Colonic mucosa (tissue), 4 donors: ENCODE measurements at regions not wholly inside any gene's neighbourhood (a gene's known extent, or its start where the extent isn't known, plus 50 kb on each side); places are given as distances from the start of the nearest gene placed in this dataset.

Source experiments
- DNase-seq: peaks from one replicate; pipeline ENCODE4 v3.0.0-alpha.2; 2020
- H3K27ac ChIP-seq: fragments of 200-600 bp; one replicate; pipeline ENCODE4 v1.8.0; 2021
- H3K27me3 ChIP-seq: fragments of 200-600 bp; one replicate; pipeline ENCODE4 v1.8.0; 2021
- H3K36me3 ChIP-seq: fragments of 200-600 bp; one replicate; pipeline ENCODE4 v1.8.0; 2021
- H3K4me1 ChIP-seq: fragments of 200-600 bp; one replicate; pipeline ENCODE4 v1.8.0; 2021; ENCODE audit warnings: mild to moderate bottlenecking
- H3K4me3 ChIP-seq: fragments of 200-600 bp; one replicate; pipeline ENCODE4 v1.8.0; 2021
- H3K9ac ChIP-seq, 2 donors: one replicate each; pipeline ENCODE4 v1.7.0; 2013; ENCODE audit warnings: control low read depth in 2 of 2, low read depth in 2 of 2, low read length in 2 of 2
- H3K9me3 ChIP-seq: fragments of 200-600 bp; one replicate; pipeline ENCODE4 v1.8.0; 2021
- intact Hi-C: fragments of 100-400 bp; cut with DNase I; formaldehyde crosslinking; loops from one replicate; pipeline ENCODE4 v1.14.1; 2022
- TF ChIP-seq, protein P1 (sequence below): fragments of 200-600 bp; IDR thresholded peaks from one replicate; pipeline ENCODE4 v1.8.0; 2022; ENCODE audit warnings: antibody characterized with exemption, mild to moderate bottlenecking
- donor health status: healthy.
- donor health status: DM: no; HTN: no; CAD: no.
- donor health status: DM: no; HTN: no; CAD: no.

DNA sequence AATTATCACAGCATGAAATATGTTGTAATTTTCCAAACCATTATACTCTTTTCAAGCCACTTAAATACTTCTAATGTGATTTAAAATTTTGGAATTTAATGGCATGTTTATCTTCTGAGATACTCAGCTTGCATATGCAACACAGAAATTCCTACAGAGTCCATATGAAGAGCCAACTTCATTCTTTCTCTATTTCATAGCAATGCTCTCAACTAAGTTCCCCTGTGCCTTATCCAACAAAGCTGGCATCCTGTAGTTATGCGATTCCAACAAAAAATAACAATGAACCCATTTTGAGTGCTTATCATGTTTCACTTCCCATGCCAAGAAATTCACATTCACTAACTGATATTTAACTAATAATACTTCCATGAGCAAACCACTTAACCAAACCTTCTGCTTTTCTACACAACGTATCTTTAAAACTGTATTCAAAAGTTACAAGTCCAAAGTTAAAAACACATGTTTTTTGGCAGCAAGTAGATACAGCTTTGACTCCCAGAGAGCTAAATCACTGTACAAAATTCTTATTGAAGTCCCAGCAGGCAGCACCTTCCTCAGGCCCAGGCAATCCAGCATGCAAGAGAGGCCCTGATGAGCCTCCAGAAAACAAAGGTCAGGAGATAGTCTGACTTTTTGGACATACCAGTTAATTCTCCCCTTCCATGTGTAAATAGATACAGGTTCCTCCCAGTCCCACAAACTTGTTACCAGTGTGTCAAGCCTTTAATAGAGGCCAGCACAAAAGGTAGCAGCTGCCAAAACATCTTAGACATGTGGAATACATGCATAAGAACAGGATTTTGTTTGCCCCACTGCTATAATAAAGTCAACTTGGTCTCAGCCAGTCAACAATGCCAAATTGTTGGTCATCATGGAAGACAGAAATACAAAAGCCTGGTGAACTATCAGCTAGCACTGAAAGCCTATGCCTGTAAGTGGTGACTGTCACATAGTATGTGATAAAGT is 113.1 kb upstream of the WDR75 start:
- TF ChIP-seq, protein P1, sequence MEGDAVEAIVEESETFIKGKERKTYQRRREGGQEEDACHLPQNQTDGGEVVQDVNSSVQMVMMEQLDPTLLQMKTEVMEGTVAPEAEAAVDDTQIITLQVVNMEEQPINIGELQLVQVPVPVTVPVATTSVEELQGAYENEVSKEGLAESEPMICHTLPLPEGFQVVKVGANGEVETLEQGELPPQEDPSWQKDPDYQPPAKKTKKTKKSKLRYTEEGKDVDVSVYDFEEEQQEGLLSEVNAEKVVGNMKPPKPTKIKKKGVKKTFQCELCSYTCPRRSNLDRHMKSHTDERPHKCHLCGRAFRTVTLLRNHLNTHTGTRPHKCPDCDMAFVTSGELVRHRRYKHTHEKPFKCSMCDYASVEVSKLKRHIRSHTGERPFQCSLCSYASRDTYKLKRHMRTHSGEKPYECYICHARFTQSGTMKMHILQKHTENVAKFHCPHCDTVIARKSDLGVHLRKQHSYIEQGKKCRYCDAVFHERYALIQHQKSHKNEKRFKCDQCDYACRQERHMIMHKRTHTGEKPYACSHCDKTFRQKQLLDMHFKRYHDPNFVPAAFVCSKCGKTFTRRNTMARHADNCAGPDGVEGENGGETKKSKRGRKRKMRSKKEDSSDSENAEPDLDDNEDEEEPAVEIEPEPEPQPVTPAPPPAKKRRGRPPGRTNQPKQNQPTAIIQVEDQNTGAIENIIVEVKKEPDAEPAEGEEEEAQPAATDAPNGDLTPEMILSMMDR, result no peak
- H3K9ac ChIP-seq, result no peak overlapping the region
- no peak for DNase-seq
- intact Hi-C loops, result no loop called here
- H3K36me3 ChIP-seq, result no peaks in the 10 kb centered on the region
- H3K4me3 ChIP-seq, result no peak overlapping the region
- H3K4me1 ChIP-seq, result no peaks in the 10 kb centered on the region
- H3K9me3 ChIP-seq, result no peaks in the 10 kb centered on the region
- H3K27ac ChIP-seq, result no peak overlapping the region
- no peaks in the 10 kb centered on the region for H3K27me3 ChIP-seq

DNA sequence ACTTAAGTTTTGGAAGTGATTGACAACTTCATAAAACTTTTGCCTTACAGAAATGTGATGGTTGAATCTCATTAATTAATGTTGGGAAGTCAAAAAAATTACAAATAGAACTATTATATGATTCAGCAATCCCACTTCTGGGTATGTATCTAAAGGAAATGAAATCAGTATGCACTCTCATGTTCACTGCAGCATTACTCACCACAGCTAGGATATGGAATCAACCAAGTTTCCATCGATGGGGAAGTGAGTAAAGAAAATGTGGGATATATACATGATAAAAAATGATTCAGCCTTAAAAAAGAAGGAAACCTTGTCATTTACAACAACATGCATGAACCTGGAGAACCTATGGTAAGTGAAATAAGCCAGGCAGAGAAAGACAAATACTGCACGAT is 112.4 kb upstream of the WDR75 start:
- Histone ChIP-seq H3K27ac (no peak overlapping the region), H3K4me3 (no peak overlapping the region), H3K9ac (no peak overlapping the region), H3K27me3 (no peaks in the 10 kb centered on the region), H3K36me3 (no peaks in the 10 kb centered on the region), H3K4me1 (no peaks in the 10 kb centered on the region), H3K9me3 (no peaks in the 10 kb centered on the region)
- no peak for DNase-seq
- TF ChIP-seq, protein P1, result no peak
- intact Hi-C loops, result no loop called here

DNA sequence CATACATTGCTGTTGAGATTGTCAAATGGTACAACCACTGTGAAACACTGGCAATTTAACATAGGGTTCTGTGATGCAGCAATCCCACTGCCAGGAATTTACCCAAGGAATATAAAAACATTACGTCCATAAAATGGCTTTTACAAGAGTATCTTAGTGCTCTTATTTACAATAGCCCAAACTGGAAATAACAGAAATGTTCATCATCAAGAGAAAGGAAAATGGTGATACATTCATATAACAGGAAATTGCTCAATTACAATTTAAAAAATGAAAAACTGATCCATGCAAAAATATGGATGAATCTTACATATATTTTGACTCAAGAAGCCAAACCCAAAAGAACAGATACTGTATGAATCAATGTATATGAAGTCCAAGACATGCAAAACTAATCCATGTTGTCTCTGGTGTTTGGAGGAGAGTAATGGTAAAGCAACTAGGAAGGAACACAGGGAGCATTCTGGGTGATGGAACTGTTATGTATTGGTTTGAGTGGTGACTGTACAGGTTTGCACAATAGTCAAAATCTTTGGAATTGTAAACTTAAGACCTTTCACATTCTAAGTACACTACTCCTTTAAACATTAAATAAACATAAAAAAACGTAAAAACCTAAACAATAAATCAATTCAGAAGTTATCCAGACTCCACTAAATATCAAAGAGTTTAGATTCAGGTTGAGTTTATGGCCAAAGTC is 104.8 kb upstream of the WDR75 start:
- no peak overlapping the region for H3K27ac ChIP-seq
- no peaks in the 10 kb centered on the region for H3K27me3 ChIP-seq
- H3K4me3 ChIP-seq, result no peak overlapping the region
- H3K36me3 ChIP-seq, result no peaks in the 10 kb centered on the region
- TF ChIP-seq, protein P1, result no peak
- DNase-seq, result no peak
- intact Hi-C loops, result no loop called here
- H3K4me1 ChIP-seq, result no peaks in the 10 kb centered on the region
- no peak overlapping the region for H3K9ac ChIP-seq
- H3K9me3 ChIP-seq, result no peaks in the 10 kb centered on the region

DNA sequence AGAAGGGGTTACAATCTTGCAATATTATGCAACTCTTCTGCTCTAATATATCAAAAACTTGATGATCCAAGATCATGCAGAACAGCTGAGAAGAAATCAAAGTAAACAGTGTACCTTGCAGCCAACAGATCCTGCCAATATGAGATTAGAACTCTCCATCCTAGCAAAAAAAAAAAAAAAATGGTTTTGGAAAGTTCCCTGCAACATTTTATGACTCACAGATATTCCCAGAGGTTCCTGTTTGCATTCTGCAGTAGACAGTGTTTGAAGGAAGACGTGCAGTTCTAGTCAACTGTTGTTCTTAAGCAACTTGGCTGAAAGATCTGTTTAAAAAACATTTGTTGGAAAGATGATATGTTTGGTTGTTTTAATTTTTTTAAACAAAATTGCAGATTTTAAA is 103.6 kb upstream of the WDR75 start:
- H3K27ac ChIP-seq, result peak overlapping the region; percentile 46
- no peaks in the 10 kb centered on the region for H3K36me3 ChIP-seq
- H3K27me3 ChIP-seq, result no peaks in the 10 kb centered on the region
- no peaks in the 10 kb centered on the region for H3K9me3 ChIP-seq
- DNase-seq, result no peak
- TF ChIP-seq, protein P1, result no peak
- H3K4me1 ChIP-seq, result no peaks in the 10 kb centered on the region
- intact Hi-C loops, result no loop called here
- no peak overlapping the region for H3K9ac ChIP-seq
- no peak overlapping the region for H3K4me3 ChIP-seq

DNA sequence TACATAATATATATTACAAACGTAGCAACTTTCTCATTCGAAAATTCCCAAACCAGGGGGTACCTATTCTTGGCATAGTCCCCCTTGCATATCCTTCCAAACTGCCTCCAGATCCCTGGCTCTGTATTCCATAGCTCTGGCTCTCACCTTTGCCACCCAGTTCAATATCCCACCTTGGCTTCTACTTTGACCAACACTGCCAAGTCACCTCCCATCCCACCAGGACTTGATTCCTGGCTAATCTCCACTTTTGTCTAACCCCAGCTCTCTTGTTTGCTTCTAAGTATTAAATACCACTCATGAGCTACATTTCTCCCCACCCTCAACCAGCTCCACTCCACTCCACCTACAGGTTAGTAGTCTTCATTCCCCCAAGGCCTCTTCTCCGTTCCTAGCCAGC is 103.2 kb upstream of the WDR75 start:
- peak overlapping the region; percentile 46 for H3K27ac ChIP-seq
- H3K36me3 ChIP-seq, result no peaks in the 10 kb centered on the region
- intact Hi-C loops, result no loop called here
- no peaks in the 10 kb centered on the region for H3K4me1 ChIP-seq
- no peaks in the 10 kb centered on the region for H3K9me3 ChIP-seq
- H3K9ac ChIP-seq, result no peak overlapping the region
- H3K4me3 ChIP-seq, result no peak overlapping the region
- no peaks in the 10 kb centered on the region for H3K27me3 ChIP-seq
- TF ChIP-seq, protein P1, result no peak
- no peak for DNase-seq
